ENCODE measurements at regions not wholly inside any gene's neighbourhood (a gene's known extent, or its start where the extent isn't known, plus 50 kb on each side); places are given as distances from the start of the nearest gene placed in this dataset.

DNA sequence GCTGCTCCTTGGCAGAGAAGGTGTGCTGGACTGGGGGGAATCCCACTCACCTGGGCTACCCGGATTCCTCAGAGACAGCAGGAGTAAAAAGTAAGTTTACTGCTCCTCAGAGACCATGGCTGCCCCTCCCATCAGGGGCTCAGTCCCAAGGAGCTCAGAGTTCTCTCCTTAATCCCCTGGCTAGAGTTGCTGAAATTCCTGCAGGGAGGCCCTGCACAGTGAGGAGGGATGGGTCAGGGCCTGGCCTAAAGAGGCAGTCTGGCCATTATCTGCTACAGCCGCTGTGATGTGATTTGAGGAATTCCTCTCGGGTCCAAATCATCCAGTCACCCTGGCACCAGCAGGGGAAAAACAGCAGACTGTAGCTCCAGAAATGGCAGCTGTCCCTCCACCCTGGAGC, 502.5 kb downstream of the PCDH17 start:
- TF ChIP-seq MTA1 (CRISPR knock-in tag; IDR thresholded peaks at IDR 0.05; ENCODE audit: borderline replicate concordance) (no peak), HMGXB4 (CRISPR knock-in tag; IDR thresholded peaks at IDR 0.05; ENCODE audit: borderline replicate concordance in 1 of 2, low read depth in 1 of 2) (no peak), TRIM24 (CRISPR knock-in tag; IDR thresholded peaks at IDR 0.05) (no peak), FOSL1 (CRISPR knock-in tag; IDR thresholded peaks at IDR 0.05; ENCODE audit: borderline replicate concordance) (no peak), HMG20A (CRISPR knock-in tag; IDR thresholded peaks at IDR 0.05; ENCODE audit: borderline replicate concordance) (no peak)

All from HepG2 (cell line).